GM23338 (cell line): ENCODE measurements at regions not wholly inside any gene's neighbourhood (a gene's known extent, or its start where the extent isn't known, plus 50 kb on each side); places are given as distances from the start of the nearest gene placed in this dataset.

Experiments used
- ATAC-seq: fragments of 200-7000 bp; cut with Tn5 transposase; 3 replicates; pipeline ENCODE4 v1.9.1; 2020
- DNase-seq: peaks from one replicate; pipeline ENCODE4 v3.0.0-alpha.2; 2015; ENCODE audit warnings: low spot score
- H2AFZ ChIP-seq: fragments of 200-600 bp; sonication (generic); 2 replicates; pipeline ENCODE4 v1.8.0; 2016; ENCODE audit warnings: antibody characterized with exemption, mild to moderate bottlenecking, moderate library complexity
- H3F3A ChIP-seq: fragments of 200-600 bp; sonication (generic); replicated peaks from 2 replicates; pipeline ENCODE4 v1.8.0; 2017; ENCODE audit warnings: antibody characterized with exemption, mixed run types, low read depth
- H3K27ac ChIP-seq: fragments of 200-600 bp; sonication (generic); 2 replicates; pipeline ENCODE4 v1.6.1; 2016; ENCODE audit warnings: low read depth
- H3K27me3 ChIP-seq: fragments of 200-600 bp; sonication (generic); 2 replicates; pipeline ENCODE4 v1.8.0; 2016; ENCODE audit warnings: mild to moderate bottlenecking, mixed run types, moderate library complexity; ENCODE audit not compliant: insufficient read depth
- H3K36me3 ChIP-seq: fragments of 200-600 bp; sonication (generic); 2 replicates; pipeline ENCODE4 v1.8.0; 2016; ENCODE audit warnings: mild to moderate bottlenecking; ENCODE audit not compliant: insufficient read depth
- H3K4me1 ChIP-seq: fragments of 200-600 bp; sonication (generic); 2 replicates; pipeline ENCODE4 v1.8.0; 2016; ENCODE audit warnings: mild to moderate bottlenecking, moderate library complexity; ENCODE audit not compliant: insufficient read depth
- H3K4me2 ChIP-seq: fragments of 200-600 bp; sonication (generic); 2 replicates; pipeline ENCODE4 v1.7.1; 2017; ENCODE audit warnings: mixed run types
- H3K4me3 ChIP-seq: fragments of 200-600 bp; sonication (generic); 2 replicates; pipeline ENCODE4 v1.6.1; 2016; ENCODE audit warnings: mixed run types
- H3K79me2 ChIP-seq: fragments of 200-600 bp; sonication (generic); replicated peaks from 2 replicates; pipeline ENCODE4 v1.8.0; 2017; ENCODE audit warnings: mild to moderate bottlenecking; ENCODE audit not compliant: insufficient read depth
- H3K9me2 ChIP-seq: fragments of 200-600 bp; sonication (generic); 2 replicates; pipeline ENCODE4 v1.8.0; 2017; ENCODE audit not compliant: insufficient read depth
- H4K20me1 ChIP-seq: fragments of 200-600 bp; sonication (generic); replicated peaks from 2 replicates; pipeline ENCODE4 v1.8.0; 2017; ENCODE audit warnings: mild to moderate bottlenecking; ENCODE audit not compliant: insufficient read depth
- H3K27ac Mint-ChIP-seq: 2 replicates; pipeline ENCODE4 v1.8.0; 2020; ENCODE audit warnings: inconsistent platforms, mild to moderate bottlenecking, moderate library complexity, mixed read lengths
- H3K27me3 Mint-ChIP-seq: 3 replicates; pipeline ENCODE4 v1.8.0; 2022; ENCODE audit warnings: low read depth, mild to moderate bottlenecking, moderate library complexity, mixed read lengths, inconsistent platforms; ENCODE audit not compliant: insufficient read depth, poor library complexity
- H3K36me3 Mint-ChIP-seq: 3 replicates; pipeline ENCODE4 v1.8.0; 2021; ENCODE audit warnings: low read depth, mild to moderate bottlenecking, inconsistent platforms, moderate library complexity, mixed read lengths
- H3K4me1 Mint-ChIP-seq: 3 replicates; pipeline ENCODE4 v1.8.0; 2020; ENCODE audit warnings: mild to moderate bottlenecking, inconsistent platforms, mixed read lengths
- H3K4me3 Mint-ChIP-seq: 3 replicates; pipeline ENCODE4 v1.8.0; 2021; ENCODE audit warnings: moderate library complexity, mild to moderate bottlenecking, inconsistent platforms, mixed read lengths
- H3K9me3 Mint-ChIP-seq: 3 replicates; pipeline ENCODE4 v1.8.0; 2020; ENCODE audit warnings: moderate library complexity, mild to moderate bottlenecking, inconsistent platforms, mixed read lengths
- CREB1 ChIP-seq: fragments of 250-450 bp; sonication (Bioruptor Pico); IDR thresholded peaks from 2 replicates; pipeline ENCODE4 v1.5.0; 2020; ENCODE audit warnings: low read depth, mild to moderate bottlenecking, moderate library complexity
- ETS1 ChIP-seq: IDR thresholded peaks from 2 replicates; pipeline ENCODE4 v1.6.1; 2016; ENCODE audit warnings: antibody characterized with exemption
- EZH2 ChIP-seq: fragments of 200-600 bp; sonication (generic); IDR thresholded peaks from one replicate; pipeline ENCODE4 v1.8.0; 2017; ENCODE audit warnings: antibody characterized with exemption, mild to moderate bottlenecking, low read depth; ENCODE audit not compliant: unreplicated experiment
- EZH2phosphoT487 ChIP-seq: fragments of 200-600 bp; sonication (generic); IDR thresholded peaks from one replicate; pipeline ENCODE4 v1.8.1; 2018; ENCODE audit warnings: antibody characterized with exemption; ENCODE audit not compliant: unreplicated experiment
- JUNB ChIP-seq: IDR thresholded peaks from one replicate; pipeline ENCODE4 v1.6.1; 2016; ENCODE audit warnings: antibody characterized with exemption; ENCODE audit not compliant: unreplicated experiment
- NANOG ChIP-seq: IDR thresholded peaks from 2 replicates; pipeline ENCODE4 v1.6.1; 2016; ENCODE audit warnings: antibody characterized with exemption, borderline replicate concordance
- POLR2AphosphoS5 ChIP-seq: IDR thresholded peaks from 2 replicates; pipeline ENCODE4 v1.6.1; 2016; ENCODE audit warnings: antibody characterized with exemption, low read depth
- STAT1 ChIP-seq: IDR thresholded peaks from one replicate; pipeline ENCODE4 v1.6.1; 2016; ENCODE audit warnings: antibody characterized with exemption; ENCODE audit not compliant: unreplicated experiment
- ZNF114 ChIP-seq: fragments of 250-450 bp; sonication (Bioruptor Pico); IDR thresholded peaks from 2 replicates; pipeline ENCODE4 v1.5.0; 2020; ENCODE audit warnings: mild to moderate bottlenecking, moderate library complexity
- ZNF331 ChIP-seq: fragments of 250-450 bp; sonication (Bioruptor Pico); IDR thresholded peaks from 2 replicates; pipeline ENCODE4 v1.5.0; 2020; ENCODE audit warnings: low read depth, mild to moderate bottlenecking, moderate library complexity
- ZNF462 ChIP-seq: fragments of 250-450 bp; sonication (Bioruptor Pico); IDR thresholded peaks from 2 replicates; pipeline ENCODE4 v1.5.0; 2020; ENCODE audit warnings: mild to moderate bottlenecking, moderate library complexity
- TF ChIP-seq, protein P1 (sequence below): IDR thresholded peaks from one replicate; pipeline ENCODE4 v1.6.1; 2018; ENCODE audit warnings: antibody characterized with exemption; ENCODE audit not compliant: unreplicated experiment
- TF ChIP-seq, protein P2 (sequence below), 2 experiments: fragments of 200-600 bp in 1 of 2; sonication (generic) in 1 of 2; conservative IDR thresholded peaks; 2 replicates each; pipeline versions ENCODE4 v1.5.1 to v1.6.1; 2016 to 2017; ENCODE audit warnings: antibody characterized with exemption in 2 of 2, low read depth in 2 of 2, mild to moderate bottlenecking in 2 of 2, moderate library complexity in 1 of 2

DNA sequence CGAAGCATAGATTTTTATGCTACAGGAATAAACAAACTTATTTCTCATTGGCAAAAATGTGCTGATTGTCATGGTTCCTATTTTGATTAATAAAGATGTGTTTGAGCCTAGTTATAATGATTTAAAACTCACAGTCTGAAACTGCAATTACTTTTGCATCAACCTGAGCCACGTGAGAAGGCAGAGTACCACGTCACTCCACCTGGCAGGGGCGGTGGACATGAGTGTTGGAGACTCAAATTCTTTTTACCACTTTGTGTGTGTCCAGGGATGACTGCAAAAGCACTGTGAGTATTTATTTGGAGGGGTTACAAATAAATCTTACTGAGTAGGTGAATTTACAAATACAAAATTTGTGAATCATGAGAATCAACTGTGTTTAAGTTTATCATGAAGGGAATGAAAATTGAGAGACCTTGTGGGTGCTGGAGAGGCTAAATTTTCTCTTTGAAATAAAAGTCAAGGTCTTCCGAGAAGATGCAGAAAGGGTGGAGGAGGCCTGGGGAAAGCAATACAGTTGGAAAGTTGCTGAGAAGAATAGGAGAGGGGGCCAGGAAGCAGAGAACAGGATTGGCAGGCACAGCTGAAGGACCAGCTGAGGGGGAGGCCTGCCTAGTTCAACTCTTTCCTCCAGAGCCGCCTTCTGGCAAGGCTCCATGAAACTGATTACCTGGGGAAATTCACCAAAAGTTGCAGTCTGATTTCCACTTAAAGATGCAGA is 316.4 kb downstream of the MYCN start:
- Mint-ChIP-seq H3K27me3 (peaks cover 3% of the 10 kb centered on the region), H3K4me3 (no peak overlapping the region), H3K27ac (no peak overlapping the region), H3K4me1 (peaks cover 8% of the 10 kb centered on the region; the same call in 2 of the 3 replicates), H3K9me3 (peaks cover 7% of the 10 kb centered on the region), H3K36me3 (peaks cover 8% of the 10 kb centered on the region; the same call in 2 of the 3 replicates)
- Histone ChIP-seq H2AFZ (0 out of 2 replicates have a peak overlapping the region, but pooled peaks have one; percentile 23), H4K20me1 (no peaks in the 10 kb centered on the region), H3K79me2 (no peaks in the 10 kb centered on the region), H3F3A (no peaks in the 10 kb centered on the region), H3K36me3 (no peaks in the 10 kb centered on the region), H3K27me3 (no peaks in the 10 kb centered on the region), H3K9me2 (peaks cover 11% of the 10 kb centered on the region; the same call in 1 of the 2 replicates), H3K4me1 (peaks cover 4% of the 10 kb centered on the region), H3K27ac (no peak overlapping the region), H3K4me3 (no peak overlapping the region), H3K4me2 (no peak overlapping the region)
- DNase-seq: no peak
- TF ChIP-seq, protein P1, sequence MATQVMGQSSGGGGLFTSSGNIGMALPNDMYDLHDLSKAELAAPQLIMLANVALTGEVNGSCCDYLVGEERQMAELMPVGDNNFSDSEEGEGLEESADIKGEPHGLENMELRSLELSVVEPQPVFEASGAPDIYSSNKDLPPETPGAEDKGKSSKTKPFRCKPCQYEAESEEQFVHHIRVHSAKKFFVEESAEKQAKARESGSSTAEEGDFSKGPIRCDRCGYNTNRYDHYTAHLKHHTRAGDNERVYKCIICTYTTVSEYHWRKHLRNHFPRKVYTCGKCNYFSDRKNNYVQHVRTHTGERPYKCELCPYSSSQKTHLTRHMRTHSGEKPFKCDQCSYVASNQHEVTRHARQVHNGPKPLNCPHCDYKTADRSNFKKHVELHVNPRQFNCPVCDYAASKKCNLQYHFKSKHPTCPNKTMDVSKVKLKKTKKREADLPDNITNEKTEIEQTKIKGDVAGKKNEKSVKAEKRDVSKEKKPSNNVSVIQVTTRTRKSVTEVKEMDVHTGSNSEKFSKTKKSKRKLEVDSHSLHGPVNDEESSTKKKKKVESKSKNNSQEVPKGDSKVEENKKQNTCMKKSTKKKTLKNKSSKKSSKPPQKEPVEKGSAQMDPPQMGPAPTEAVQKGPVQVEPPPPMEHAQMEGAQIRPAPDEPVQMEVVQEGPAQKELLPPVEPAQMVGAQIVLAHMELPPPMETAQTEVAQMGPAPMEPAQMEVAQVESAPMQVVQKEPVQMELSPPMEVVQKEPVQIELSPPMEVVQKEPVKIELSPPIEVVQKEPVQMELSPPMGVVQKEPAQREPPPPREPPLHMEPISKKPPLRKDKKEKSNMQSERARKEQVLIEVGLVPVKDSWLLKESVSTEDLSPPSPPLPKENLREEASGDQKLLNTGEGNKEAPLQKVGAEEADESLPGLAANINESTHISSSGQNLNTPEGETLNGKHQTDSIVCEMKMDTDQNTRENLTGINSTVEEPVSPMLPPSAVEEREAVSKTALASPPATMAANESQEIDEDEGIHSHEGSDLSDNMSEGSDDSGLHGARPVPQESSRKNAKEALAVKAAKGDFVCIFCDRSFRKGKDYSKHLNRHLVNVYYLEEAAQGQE: no peak
- TF ChIP-seq EZH2phosphoT487 (no peak), EZH2 (no peak), ZNF114 (CRISPR knock-in tag) (no peak), NANOG (no peak), ETS1 (no peak), CREB1 (CRISPR knock-in tag) (no peak), ZNF462 (CRISPR knock-in tag) (no peak), JUNB (no peak), POLR2AphosphoS5 (no peak), STAT1 (no peak), ZNF331 (CRISPR knock-in tag) (no peak)
- TF ChIP-seq, protein P2, sequence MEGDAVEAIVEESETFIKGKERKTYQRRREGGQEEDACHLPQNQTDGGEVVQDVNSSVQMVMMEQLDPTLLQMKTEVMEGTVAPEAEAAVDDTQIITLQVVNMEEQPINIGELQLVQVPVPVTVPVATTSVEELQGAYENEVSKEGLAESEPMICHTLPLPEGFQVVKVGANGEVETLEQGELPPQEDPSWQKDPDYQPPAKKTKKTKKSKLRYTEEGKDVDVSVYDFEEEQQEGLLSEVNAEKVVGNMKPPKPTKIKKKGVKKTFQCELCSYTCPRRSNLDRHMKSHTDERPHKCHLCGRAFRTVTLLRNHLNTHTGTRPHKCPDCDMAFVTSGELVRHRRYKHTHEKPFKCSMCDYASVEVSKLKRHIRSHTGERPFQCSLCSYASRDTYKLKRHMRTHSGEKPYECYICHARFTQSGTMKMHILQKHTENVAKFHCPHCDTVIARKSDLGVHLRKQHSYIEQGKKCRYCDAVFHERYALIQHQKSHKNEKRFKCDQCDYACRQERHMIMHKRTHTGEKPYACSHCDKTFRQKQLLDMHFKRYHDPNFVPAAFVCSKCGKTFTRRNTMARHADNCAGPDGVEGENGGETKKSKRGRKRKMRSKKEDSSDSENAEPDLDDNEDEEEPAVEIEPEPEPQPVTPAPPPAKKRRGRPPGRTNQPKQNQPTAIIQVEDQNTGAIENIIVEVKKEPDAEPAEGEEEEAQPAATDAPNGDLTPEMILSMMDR (conservative IDR thresholded peaks at IDR 0.05; ENCODE audit: low read depth in 2 of 2): no peak
- no peak for ATAC-seq
